Psoas muscle (tissue), 7 donors: ENCODE measurements at regions not wholly inside any gene's neighbourhood (a gene's known extent, or its start where the extent isn't known, plus 50 kb on each side); places are given as distances from the start of the nearest gene placed in this dataset.

Experiments
- ATAC-seq, 4 donors: fragments of 200-7000 bp; cut with Tn5 transposase; one replicate each; pipeline ENCODE4 v1.9.1; 2020; ENCODE audit warnings: moderate library complexity in 3 of 4, mild to moderate bottlenecking in 2 of 4
- DNase-seq, 2 donors: peaks; one replicate each; pipeline ENCODE4 v3.0.0-alpha.2; 2020
- H3K27ac ChIP-seq: fragments of 200-600 bp; one replicate; pipeline ENCODE4 v1.8.0; 2022
- H3K27me3 ChIP-seq, 3 donors: fragments of 200-600 bp in 1 of 3; one replicate each; pipeline versions ENCODE4 v1.6.1 to v1.8.0; 2013 to 2022; ENCODE audit warnings: low read length in 2 of 3, mild to moderate bottlenecking in 2 of 3, moderate library complexity in 1 of 3; ENCODE audit not compliant: insufficient read depth in 3 of 3
- H3K36me3 ChIP-seq, 2 donors: fragments of 200-600 bp in 1 of 2; one replicate each; pipeline versions ENCODE4 v1.6.1 to v1.8.0; 2013 to 2022; ENCODE audit warnings: low read depth in 1 of 2, mild to moderate bottlenecking in 1 of 2, moderate library complexity in 1 of 2; ENCODE audit not compliant: insufficient read depth in 1 of 2
- H3K4me1 ChIP-seq: fragments of 200-600 bp; one replicate; pipeline ENCODE4 v1.8.0; 2022
- H3K4me3 ChIP-seq: fragments of 200-600 bp; one replicate; pipeline ENCODE4 v1.8.0; 2022; ENCODE audit warnings: mild to moderate bottlenecking
- H3K9me3 ChIP-seq: fragments of 200-600 bp; one replicate; pipeline ENCODE4 v1.8.0; 2022
- WGBS, 3 donors: extraction: QIAGEN DNeasy Blood & Tissue Kit; methylation state at CpG; one replicate each; pipeline versions ENCODE4 v1.1.6 to v1.1.7; 2013; 5-methylcytosine and 5-hydroxymethylcytosine counted together
- intact Hi-C, 2 donors: fragments of 100-400 bp; cut with DNase I; formaldehyde crosslinking; loops; one replicate each; pipeline versions ENCODE4 v1.11.0 to v1.14.2; 2022
- TF ChIP-seq, protein P1 (sequence below): fragments of 200-600 bp; IDR thresholded peaks from one replicate; pipeline ENCODE4 v1.8.0; 2022; ENCODE audit warnings: antibody characterized with exemption
- donor health status: healthy with polysubstance abuse.
- donor health status: DM: no; HTN: no; CAD: no; lungs with moderate emphysema.
- donor health status: Bipolar disorder and iron deficiency.
- donor health status: healthy.
- donor health status: DM: yes; HTN: yes; CAD: no.
- donor health status: DM: no; HTN: no; CAD: no.
- donor health status: DM: yes; HTN: yes; CAD: no.

DNA sequence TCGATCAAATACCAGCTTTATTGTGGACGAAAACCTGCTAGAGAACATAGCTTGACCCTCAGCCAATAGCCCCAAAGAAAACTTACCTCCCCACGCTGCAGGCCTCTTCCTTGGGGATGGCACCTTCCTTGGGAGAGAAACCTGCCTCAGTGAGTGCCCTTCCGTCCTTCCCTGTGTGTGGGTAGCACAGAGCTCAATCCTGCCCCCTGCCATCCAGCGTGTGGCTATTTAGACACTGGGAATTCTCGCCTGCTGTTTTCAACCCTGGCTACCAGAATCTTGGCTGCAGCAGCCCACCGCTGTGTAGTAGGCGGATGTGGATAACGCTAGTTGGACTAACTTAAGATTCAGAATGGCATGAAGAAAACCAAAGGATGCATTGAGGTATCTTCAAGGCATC is 238.2 kb downstream of the TEX36 start:
- no peak overlapping the region for H3K27ac ChIP-seq
- no peak overlapping the region for H3K4me3 ChIP-seq
- ATAC-seq (no peak), DNase-seq (no peak)
- H3K36me3 ChIP-seq = no peaks in the 10 kb centered on the region
- intact Hi-C loops = no loop called here
- peaks cover 0 to 4% (median 0%) of the 10 kb centered on the region in 3 donors for H3K27me3 ChIP-seq
- WGBS, 3 donors = 74 to 83% (median 82%) methylated on average over 9 of the region's 9 CpGs
- TF ChIP-seq, protein P1, sequence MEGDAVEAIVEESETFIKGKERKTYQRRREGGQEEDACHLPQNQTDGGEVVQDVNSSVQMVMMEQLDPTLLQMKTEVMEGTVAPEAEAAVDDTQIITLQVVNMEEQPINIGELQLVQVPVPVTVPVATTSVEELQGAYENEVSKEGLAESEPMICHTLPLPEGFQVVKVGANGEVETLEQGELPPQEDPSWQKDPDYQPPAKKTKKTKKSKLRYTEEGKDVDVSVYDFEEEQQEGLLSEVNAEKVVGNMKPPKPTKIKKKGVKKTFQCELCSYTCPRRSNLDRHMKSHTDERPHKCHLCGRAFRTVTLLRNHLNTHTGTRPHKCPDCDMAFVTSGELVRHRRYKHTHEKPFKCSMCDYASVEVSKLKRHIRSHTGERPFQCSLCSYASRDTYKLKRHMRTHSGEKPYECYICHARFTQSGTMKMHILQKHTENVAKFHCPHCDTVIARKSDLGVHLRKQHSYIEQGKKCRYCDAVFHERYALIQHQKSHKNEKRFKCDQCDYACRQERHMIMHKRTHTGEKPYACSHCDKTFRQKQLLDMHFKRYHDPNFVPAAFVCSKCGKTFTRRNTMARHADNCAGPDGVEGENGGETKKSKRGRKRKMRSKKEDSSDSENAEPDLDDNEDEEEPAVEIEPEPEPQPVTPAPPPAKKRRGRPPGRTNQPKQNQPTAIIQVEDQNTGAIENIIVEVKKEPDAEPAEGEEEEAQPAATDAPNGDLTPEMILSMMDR = no peak
- H3K9me3 ChIP-seq = no peaks in the 10 kb centered on the region
- no peaks in the 10 kb centered on the region for H3K4me1 ChIP-seq

DNA sequence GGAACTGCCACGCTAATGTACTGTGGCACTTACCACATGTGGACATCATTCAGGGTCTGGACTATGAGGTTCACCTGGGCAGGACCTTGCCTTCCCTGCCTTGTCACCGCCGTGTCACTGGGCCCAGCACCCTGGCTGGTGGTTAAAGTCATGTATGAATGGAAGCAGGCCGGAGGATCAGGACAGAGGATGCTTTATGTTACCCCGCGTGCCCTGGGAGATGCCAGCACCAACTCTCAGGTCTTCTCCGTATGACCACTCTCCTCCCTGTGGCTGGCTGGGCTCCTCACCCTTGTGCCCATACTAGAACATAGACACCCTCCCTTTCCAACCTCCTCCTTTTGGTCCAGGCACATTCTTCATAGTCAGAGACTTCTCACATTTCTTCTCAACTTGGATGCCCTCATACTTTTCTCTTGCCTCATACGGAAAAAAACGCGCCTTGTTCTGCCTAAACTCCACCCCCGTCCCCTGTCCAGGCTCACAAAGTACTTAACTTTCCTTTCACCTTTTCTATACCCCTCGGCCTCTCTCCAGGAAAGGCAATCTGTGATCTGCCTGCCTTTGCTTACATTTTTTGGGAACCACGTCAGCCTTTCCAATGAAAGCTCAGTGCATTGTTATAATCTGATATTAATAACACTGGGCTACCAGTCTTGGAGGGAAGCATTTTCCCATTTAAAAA is 240.0 kb downstream of the TEX36 start:
- Histone ChIP-seq H3K36me3 (no peaks in the 10 kb centered on the region), H3K27me3 (peaks cover 0 to 14% (median 0%) of the 10 kb centered on the region in 3 donors), H3K4me1 (no peaks in the 10 kb centered on the region), H3K9me3 (no peaks in the 10 kb centered on the region), H3K4me3 (no peak overlapping the region), H3K27ac (no peak overlapping the region)
- ATAC-seq (peak in 1 of 4 donors; percentile 70), DNase-seq (no peak)
- TF ChIP-seq, protein P1 = no peak
- WGBS, 3 donors = 75 to 84% (median 84%) methylated on average over 13 of the region's 13 CpGs
- intact Hi-C loops = no loop called here

DNA sequence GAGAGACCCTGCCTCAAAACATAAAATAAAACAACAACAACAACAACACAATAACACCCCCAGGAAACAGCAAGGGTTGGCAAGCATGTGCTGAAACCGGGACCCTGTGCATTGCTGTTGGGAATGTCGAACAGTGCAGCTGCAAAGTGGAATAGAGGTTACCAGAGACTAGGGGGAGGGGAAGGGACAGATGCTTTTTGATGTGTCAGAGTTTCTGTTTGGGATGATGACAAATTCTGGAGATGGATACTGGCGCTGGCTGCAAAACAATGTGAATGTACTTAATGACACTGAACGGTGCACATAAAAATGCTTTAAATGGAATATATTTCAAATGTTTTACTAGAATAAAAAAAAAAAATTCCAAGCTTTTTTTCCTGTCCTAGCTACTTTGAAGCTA is 241.8 kb downstream of the TEX36 start:
- H3K36me3 ChIP-seq = no peaks in the 10 kb centered on the region
- intact Hi-C loops = no loop called here
- DNase-seq = no peak
- no peaks in the 10 kb centered on the region for H3K4me1 ChIP-seq
- H3K4me3 ChIP-seq = no peak overlapping the region
- ATAC-seq = peak in 1 of 4 donors; percentile 77
- no peaks in the 10 kb centered on the region for H3K9me3 ChIP-seq
- 16 to 26% (median 24%) methylated on average over 4 of the region's 4 CpGs for WGBS, 3 donors
- no peak overlapping the region for H3K27ac ChIP-seq
- TF ChIP-seq, protein P1 = no peak
- H3K27me3 ChIP-seq = peaks cover 0 to 25% (median 0%) of the 10 kb centered on the region in 3 donors

DNA sequence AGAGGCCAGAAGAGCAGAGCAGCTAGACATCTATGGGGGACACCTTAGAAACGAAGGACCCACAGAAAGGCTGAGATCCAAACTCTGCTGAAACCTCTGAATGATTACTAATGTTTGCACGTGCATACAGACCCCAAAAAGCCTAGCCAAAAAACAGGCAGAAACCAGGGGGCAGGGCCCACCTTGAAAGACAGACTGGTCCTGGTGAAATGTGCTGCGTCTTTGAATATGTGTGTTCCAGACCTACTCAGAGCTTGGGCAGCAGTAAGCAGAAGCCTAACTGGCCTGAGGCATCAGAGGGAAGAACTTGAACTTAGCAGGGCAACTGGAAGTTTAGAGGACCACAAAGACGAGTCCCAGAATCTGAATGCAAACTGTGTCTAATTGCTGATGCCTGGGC is 251.8 kb downstream of the TEX36 start:
- Histone ChIP-seq H3K27ac (no peak overlapping the region), H3K9me3 (peaks cover 8% of the 10 kb centered on the region), H3K36me3 (no peaks in the 10 kb centered on the region), H3K4me3 (no peak overlapping the region), H3K27me3 (peaks cover 0 to 2% (median 0%) of the 10 kb centered on the region in 3 donors), H3K4me1 (no peaks in the 10 kb centered on the region)
- TF ChIP-seq, protein P1 = no peak
- 76 to 82% (median 81%) methylated on average over 4 of the region's 4 CpGs for WGBS, 3 donors
- DNase-seq (no peak), ATAC-seq (no peak)
- intact Hi-C loops = no loop called here

DNA sequence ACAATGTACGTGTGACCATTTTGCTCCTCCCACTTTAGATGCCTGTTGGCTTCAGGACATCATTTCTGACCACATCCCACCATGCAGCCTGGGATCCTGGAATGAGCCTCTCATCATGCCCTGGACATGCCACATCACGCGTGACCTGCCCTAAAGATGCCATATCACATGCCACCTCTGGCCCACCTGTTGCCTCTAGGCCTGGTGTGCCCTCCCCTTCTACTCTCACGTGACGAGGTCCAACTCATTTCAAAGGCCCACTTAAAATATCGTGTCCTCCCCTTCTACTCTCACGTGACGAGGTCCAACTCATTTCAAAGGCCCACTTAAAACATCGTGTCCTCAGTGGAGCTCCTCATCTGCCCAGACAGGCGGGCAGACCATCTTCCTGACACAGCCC is 254.9 kb downstream of the TEX36 start:
- no peak for DNase-seq
- no peak for ATAC-seq
- no peaks in the 10 kb centered on the region for H3K27me3 ChIP-seq
- TF ChIP-seq, protein P1 = no peak
- intact Hi-C loops = no loop called here
- H3K9me3 ChIP-seq = no peaks in the 10 kb centered on the region
- no peaks in the 10 kb centered on the region for H3K36me3 ChIP-seq
- H3K4me1 ChIP-seq = no peaks in the 10 kb centered on the region
- 89 to 92% (median 90%) methylated on average over 8 to 10 of the region's 10 CpGs for WGBS, 3 donors
- H3K4me3 ChIP-seq = no peak overlapping the region
- H3K27ac ChIP-seq = no peak overlapping the region
